ENCODE measurements at regions not wholly inside any gene's neighbourhood (a gene's known extent, or its start where the extent isn't known, plus 50 kb on each side); places are given as distances from the start of the nearest gene placed in this dataset.

- no peak for DNase-seq (ENCODE audit: low spot score)
Measured at GRCh38 chr22:47334601-47335000, 572.2 kb downstream of the TBC1D22A start.

GRCh38 chr22:47333625-47334024, 571.2 kb downstream of the TBC1D22A start:
- peak; percentile 22 for DNase-seq (ENCODE audit: low spot score)

GRCh38 chr22:47332246-47332980, 570.0 kb downstream of the TBC1D22A start:
- DNase-seq (ENCODE audit: low spot score), result no peak

- DNase-seq (ENCODE audit: low spot score), result no peak
Measured at GRCh38 chr22:47331750-47332149, 569.3 kb downstream of the TBC1D22A start.

- no peak for DNase-seq (ENCODE audit: low spot score)
Measured at GRCh38 chr22:47329727-47330650, 567.5 kb downstream of the TBC1D22A start.

- peak; percentile 83 for DNase-seq (ENCODE audit: low spot score)
Measured at GRCh38 chr22:47328550-47329243, 566.2 kb downstream of the TBC1D22A start.

- no peak for DNase-seq (ENCODE audit: low spot score)
Measured at GRCh38 chr22:47327241-47327640, 564.8 kb downstream of the TBC1D22A start.

- DNase-seq (ENCODE audit: low spot score), result no peak
Measured at GRCh38 chr22:47325249-47325648, 562.8 kb downstream of the TBC1D22A start.

GRCh38 chr22:47324435-47324990, 562.1 kb downstream of the TBC1D22A start:
- no peak for DNase-seq (ENCODE audit: low spot score)

GRCh38 chr22:47323518-47323917, 561.1 kb downstream of the TBC1D22A start:
- no peak for DNase-seq (ENCODE audit: low spot score)

- no peak for DNase-seq (ENCODE audit: low spot score)
Measured at GRCh38 chr22:47322854-47323253, 560.4 kb downstream of the TBC1D22A start.

- DNase-seq (ENCODE audit: low spot score), result no peak
Measured at GRCh38 chr22:47320560-47320959, 558.1 kb downstream of the TBC1D22A start.

GRCh38 chr22:47318041-47318737, 555.7 kb downstream of the TBC1D22A start:
- DNase-seq (ENCODE audit: low spot score), result no peak

GRCh38 chr22:47315862-47316419, 553.5 kb downstream of the TBC1D22A start:
- no peak for DNase-seq (ENCODE audit: low spot score)

GRCh38 chr22:47310601-47311000, 548.2 kb downstream of the TBC1D22A start:
- no peak for DNase-seq (ENCODE audit: low spot score)

GRCh38 chr22:47309946-47310345, 547.5 kb downstream of the TBC1D22A start:
- DNase-seq (ENCODE audit: low spot score), result no peak

GRCh38 chr22:47309476-47309875, 547.0 kb downstream of the TBC1D22A start:
- no peak for DNase-seq (ENCODE audit: low spot score)

GRCh38 chr22:47308886-47309285, 546.4 kb downstream of the TBC1D22A start:
- DNase-seq (ENCODE audit: low spot score), result no peak

- no peak for DNase-seq (ENCODE audit: low spot score)
Measured at GRCh38 chr22:47307822-47308221, 545.4 kb downstream of the TBC1D22A start.

GRCh38 chr22:47307326-47307725, 544.9 kb downstream of the TBC1D22A start:
- DNase-seq (ENCODE audit: low spot score), result no peak

GRCh38 chr22:47304854-47305253, 542.4 kb downstream of the TBC1D22A start:
- no peak for DNase-seq (ENCODE audit: low spot score)

Measured in umbilical cord (tissue), 1 donor.